Fibroblast of mammary gland (primary cell): ENCODE measurements at regions not wholly inside any gene's neighbourhood (a gene's known extent, or its start where the extent isn't known, plus 50 kb on each side); places are given as distances from the start of the nearest gene placed in this dataset.
"Not testable (repeated sequence)": the region's sequence is repeated elsewhere in the genome, so short reads cannot be mapped to it uniquely, and the experiment has no call there.

ENCODE experiments used
- DNase-seq: peaks from one replicate; pipeline ENCODE4 v3.0.0-alpha.2; 2010; ENCODE audit warnings: low read depth
- H3K4me3 ChIP-seq: 2 replicates; pipeline ENCODE4 v1.5.1; 2011; ENCODE audit warnings: low read depth, mild to moderate bottlenecking, low read length, moderate library complexity; ENCODE audit not compliant: control insufficient read depth
- CTCF ChIP-seq: conservative IDR thresholded peaks from 2 replicates; pipeline ENCODE4 v1.5.1; 2011; ENCODE audit warnings: low read depth, low read length, inconsistent platforms; ENCODE audit not compliant: control insufficient read depth, insufficient read depth

GRCh38 chr5:66382152-66382551 lies 214.0 kb upstream of the MAST4 start:
- H3K4me3 ChIP-seq, result no peak overlapping the region
- no peak for TF ChIP-seq CTCF
- DNase-seq, result no peak

- H3K4me3 ChIP-seq, DNase-seq: not testable (repeated sequence)
Measured at GRCh38 chr5:66405145-66405544, 191.0 kb upstream of the MAST4 start.

- TF ChIP-seq CTCF, result no peak
- no peak for DNase-seq
Measured at GRCh38 chr5:66406761-66407336, 189.3 kb upstream of the MAST4 start.

GRCh38 chr5:66407765-66408164 lies 188.4 kb upstream of the MAST4 start:
- no peak for DNase-seq
- TF ChIP-seq CTCF, result no peak
- no peak overlapping the region for H3K4me3 ChIP-seq

More at GRCh38 chr5:66406761-66407336, 189.3 kb upstream of the MAST4 start:
- no peak overlapping the region for H3K4me3 ChIP-seq

- no peak for DNase-seq
- no peak for TF ChIP-seq CTCF
- no peak overlapping the region for H3K4me3 ChIP-seq
Measured at GRCh38 chr5:66408576-66408975, 187.6 kb upstream of the MAST4 start.

GRCh38 chr5:66410122-66410521 lies 186.1 kb upstream of the MAST4 start:
- no peak for DNase-seq
- H3K4me3 ChIP-seq, result no peak overlapping the region
- no peak for TF ChIP-seq CTCF

GRCh38 chr5:66411701-66412100 lies 184.5 kb upstream of the MAST4 start:
- TF ChIP-seq CTCF, result no peak
- H3K4me3 ChIP-seq, result no peak overlapping the region
- DNase-seq, result no peak

GRCh38 chr5:66413931-66414330 lies 182.3 kb upstream of the MAST4 start:
- no peak for DNase-seq
- no peak overlapping the region for H3K4me3 ChIP-seq
- TF ChIP-seq CTCF, result no peak
